Activated gamma-delta T cell treated with anti-CD3 and anti-CD28 coated beads, Interleukin-2, amount 50 U/mL, for 16 hours (primary cell): ENCODE measurements at regions not wholly inside any gene's neighbourhood (a gene's known extent, or its start where the extent isn't known, plus 50 kb on each side); places are given as distances from the start of the nearest gene placed in this dataset.

Experiments used
- DNase-seq: peaks from one replicate; pipeline ENCODE4 v3.0.0-alpha.2; 2020; ENCODE audit warnings: low read depth

DNA sequence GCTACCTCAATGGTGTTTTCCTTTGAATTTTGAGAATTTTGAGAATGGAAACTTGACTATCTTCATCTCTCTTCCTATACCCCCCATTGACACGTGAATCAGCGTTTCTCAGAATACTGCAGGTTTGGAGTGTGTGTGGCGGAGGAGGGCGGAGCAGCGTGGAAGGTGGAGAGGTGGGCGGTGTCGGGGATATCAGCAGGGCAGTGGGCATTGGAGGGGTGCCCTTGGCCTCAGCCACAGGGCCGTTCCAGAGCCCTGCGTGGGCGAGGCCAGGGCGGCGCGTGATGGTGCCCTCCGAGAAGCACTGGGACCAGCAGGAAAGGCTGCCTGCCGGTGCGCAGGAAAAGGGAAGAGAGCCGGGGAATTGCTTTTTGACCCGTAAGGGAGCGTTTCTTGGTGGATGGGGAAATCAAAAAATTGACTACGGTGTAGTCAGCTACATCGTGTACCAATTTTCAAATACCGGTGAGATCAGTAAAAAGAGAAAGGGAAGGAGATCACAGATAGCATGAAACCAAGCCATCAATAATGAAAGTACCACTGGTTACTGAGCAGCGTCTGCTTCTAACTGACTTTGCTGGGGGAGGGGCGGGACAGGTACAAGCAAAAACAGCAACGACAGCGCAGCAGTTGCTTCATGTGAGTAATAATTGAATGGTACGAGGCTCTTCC is 82.7 kb upstream of the DUSP22 start:
- DNase-seq: no peak

- no peak for DNase-seq
These were observed 82.2 kb upstream of the DUSP22 start for GRCh38 chr6:210104-210456.

DNA sequence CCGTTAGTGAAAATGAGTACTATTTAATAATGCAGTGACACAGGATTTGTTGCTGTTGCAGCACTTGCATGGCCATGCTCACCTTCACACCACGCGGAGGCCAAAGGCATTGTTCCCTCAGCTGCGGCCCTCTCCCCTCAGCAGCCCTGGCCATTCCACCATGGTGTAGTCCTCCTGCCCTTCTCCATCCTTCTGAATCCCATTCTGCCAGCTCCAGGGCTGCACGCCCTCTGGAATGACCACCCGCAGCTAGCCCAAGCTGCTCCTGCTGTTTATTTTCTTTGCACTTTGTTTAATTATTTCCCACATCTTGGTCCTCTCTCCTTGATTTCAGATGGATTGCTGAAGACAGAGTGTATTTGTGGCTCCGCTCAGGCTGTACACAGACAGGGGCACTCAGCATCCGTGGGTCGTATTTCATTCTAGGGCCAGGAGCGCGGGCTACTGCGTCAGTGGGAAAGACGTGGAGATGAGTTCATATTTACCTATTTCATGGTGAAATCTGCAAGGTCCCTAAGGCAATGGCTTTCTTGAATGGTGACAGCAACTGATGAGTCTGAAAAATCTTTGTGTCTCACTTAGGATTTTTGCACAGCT is 81.4 kb upstream of the DUSP22 start:
- no peak for DNase-seq

- no peak for DNase-seq
These were observed 80.3 kb upstream of the DUSP22 start for GRCh38 chr6:211871-212497.

DNA sequence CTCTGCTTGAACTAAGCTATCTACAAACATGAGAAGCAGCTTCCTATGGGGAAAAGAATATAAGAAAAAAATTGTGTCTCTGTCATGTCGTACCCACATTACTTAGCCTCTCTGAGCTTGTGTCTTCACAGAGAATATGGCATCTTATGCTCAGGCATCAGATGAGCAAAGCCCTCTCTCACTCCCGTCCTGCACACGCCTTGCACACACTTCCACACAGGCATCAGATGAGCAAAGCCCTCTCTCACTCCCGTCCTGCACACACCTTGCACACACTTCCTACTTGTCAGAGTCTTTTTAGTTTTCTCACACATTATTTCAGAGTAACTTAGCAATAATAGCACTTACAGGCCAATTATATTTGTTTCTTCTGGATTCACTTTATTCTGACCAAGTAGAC is 79.0 kb upstream of the DUSP22 start:
- no peak for DNase-seq

- DNase-seq: no peak
These were observed 77.9 kb upstream of the DUSP22 start for GRCh38 chr6:214428-214827.

GRCh38 chr6:215335-216034 is 76.8 kb upstream of the DUSP22 start:
- DNase-seq: peak; percentile 56

DNA sequence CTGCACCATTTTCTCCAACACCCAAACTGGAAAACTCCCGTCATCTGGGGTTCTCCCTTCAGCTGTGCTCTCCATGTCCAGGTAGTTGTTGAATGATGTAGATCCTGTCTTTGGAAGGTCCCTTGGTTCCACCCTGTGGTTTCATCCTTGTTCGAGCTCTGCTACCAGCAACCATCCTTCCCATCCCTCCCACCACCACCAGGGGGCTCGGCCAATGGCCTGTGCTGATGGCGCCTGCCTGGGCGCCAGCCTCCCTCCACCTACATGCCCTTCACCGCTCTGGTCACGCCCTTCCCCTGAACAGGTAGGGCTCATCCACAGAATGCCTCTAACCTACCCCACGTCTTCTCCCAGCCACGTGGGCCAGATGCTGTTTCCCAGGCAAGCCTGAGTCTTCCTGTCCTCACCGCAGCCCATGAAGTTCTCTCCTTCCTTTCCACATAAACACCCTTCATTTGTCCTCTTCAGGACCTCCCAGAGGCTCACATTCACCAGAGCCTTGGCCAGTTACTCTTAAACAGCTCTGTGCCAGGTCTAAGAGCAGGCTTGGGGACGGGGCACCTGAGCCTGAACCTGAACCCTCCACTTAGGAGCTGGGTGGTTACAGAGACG is 75.1 kb upstream of the DUSP22 start:
- no peak for DNase-seq

DNA sequence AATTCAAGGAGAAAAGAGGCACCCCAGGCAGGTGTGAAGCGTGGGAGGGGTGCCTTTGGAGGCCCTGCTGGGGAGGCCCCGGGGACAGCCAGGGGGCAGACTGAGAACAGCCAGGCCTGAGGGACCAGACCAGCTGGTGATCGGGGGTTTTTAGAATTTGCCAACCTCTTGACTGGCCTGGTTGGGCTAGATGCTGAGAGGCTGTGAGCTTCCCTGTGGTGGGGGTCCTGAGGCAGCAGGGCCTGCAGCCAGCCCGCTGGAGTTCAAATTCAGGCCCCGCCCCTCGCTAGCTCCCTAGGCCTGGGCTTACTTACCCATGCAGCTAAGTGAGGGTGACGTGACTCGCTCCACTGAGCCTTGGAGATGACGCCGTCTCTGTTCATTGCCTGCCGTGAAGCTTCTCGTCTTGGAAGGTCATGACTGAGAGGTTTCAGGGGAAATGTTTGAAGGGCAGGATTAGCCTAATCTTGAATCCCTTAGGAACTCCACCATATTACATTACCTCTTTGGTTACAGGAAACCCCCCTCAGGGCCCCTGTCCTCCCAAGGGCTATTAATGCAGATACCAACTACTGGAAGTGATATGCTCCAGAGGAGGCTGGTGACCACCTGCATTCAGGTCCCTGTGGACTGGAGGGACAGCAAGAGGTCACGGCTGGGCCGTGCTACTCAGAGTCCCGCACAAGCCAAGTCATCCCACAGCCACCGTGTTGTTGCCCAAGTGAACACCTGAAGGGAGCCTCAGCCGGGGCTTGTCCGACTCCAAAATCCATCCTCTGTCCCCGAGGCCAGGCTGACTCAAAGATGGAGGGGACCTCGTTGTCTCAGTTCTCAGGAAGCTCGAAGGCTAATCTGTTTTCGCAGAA is 73.9 kb upstream of the DUSP22 start:
- DNase-seq: no peak

DNA sequence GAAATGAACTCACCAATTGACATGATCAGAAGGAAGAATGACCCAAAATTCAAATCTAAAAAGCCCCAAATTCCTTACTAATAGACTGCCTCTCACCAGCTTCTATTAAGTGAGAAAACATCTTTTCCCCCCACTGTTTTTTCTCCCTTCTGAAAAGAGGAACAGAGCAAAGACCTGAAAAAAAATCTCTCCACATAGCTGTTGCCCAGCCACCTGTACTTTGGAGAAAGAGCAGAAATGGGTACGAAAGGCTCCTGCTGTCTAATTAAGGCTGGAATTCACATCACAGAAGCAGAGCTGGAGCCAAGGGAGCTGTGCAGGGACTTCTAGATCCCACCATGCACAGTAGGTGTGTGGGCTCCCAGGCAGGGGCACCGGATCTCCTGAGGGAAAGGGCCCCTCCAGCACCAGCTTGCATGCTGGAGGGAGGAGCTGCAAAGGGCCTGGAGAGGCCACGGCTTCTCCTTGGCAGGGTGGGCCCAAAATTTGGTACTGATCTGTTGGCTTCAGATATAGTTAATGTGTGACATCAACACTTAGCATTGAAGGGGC is 73.2 kb upstream of the DUSP22 start:
- no peak for DNase-seq

DNA sequence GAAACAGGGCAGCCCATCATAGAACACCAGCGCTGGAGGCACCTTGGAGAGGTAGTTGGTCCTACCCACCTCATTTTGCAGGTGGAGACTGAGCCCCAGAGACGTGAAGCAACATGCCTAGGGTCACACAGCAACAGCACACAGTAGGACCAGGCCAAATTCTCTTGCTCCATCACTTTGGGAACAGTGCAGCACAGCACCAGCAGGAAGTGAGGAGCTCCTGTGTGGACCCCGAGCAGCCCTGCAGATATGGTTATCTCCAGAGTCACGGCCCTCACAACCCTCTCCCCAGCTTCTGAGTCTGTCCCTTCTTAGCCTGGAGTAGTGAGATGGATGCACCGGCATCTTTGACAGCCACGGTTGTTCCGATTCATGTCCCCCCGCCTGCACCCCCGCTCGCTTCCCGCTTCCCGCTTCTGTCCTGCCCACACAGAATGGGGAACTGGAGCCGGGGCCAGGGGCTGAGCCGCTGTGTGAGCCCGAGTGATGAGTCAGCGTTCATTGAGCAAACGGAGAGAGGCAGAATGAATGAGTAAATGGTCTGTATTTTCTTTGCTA is 72.6 kb upstream of the DUSP22 start:
- DNase-seq: no peak

- DNase-seq: no peak
These were observed 72.0 kb upstream of the DUSP22 start for GRCh38 chr6:220312-220711.

DNA sequence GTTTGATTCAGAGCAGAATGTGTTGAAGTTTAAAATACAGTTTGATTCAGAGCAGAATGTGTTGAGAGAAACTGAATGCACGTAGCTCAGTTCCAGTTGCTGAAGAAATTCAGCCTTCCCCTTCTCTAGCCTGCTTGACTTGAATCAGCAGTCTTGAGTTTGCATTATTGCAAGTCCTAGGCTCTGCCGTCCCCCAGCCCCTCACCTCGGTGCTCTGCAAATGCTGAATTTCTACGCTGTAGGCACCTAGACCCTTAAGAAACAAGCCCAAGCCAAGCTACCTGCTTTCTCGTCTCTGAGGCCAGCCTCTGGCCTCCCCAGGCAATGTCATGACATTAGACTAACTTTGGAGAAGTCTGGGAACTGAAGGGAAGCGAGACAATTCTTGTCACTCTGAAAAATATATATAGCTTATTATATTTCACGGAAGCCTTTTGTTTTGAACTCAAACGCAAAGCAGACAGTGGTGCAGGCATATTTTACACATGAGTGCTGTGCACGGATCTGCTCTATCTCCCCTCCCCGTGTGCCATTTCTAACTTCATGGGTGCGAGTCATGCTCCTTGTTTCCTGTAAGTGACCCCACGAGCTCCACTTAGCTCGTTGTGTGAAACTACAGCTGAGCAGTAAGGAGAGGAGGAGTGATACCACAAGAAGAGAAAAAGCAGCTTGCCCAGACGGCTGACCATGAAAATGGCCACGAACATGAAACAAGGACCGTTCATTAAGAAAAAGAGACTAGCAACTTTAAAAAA is 71.4 kb upstream of the DUSP22 start:
- no peak for DNase-seq

DNA sequence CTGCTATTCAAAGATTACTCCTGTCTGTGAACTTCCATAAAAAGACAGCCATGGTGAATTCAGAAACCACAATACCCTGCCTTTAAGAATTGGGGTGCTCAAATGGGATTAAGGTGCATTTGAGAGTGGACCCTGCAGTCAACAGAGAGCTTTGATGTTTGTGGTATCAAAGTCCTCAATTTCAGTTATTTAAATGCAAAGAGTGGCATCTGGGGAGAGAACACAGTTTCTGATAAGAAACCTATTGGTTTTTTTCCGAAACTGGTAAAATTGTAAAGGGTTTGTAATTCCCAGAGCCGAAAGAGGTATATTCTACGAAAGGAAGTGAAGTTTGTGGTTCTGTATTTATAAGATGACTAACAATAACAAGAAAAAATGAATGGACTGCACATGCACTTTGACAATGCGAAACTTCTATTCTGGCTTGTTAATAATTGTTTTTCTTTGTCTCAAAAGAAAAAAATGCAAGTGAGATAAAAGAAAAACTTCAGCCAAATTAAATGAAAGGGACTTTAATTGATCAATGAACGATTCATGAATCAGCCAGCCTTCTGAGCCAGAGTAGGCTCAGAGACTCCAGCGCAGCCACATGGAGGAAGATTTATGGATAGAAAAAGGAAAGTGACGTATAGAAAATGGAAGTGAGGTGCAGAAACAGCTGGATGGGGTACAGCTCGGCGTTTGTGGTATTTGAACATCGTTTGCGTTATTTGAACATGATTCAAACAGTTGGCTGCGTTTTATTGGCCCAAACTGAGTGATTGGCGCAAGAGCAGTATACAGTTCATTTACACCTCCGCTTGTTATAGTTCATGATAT is 70.5 kb upstream of the DUSP22 start:
- DNase-seq: no peak

GRCh38 chr6:222468-222867 is 69.8 kb upstream of the DUSP22 start:
- no peak for DNase-seq

DNA sequence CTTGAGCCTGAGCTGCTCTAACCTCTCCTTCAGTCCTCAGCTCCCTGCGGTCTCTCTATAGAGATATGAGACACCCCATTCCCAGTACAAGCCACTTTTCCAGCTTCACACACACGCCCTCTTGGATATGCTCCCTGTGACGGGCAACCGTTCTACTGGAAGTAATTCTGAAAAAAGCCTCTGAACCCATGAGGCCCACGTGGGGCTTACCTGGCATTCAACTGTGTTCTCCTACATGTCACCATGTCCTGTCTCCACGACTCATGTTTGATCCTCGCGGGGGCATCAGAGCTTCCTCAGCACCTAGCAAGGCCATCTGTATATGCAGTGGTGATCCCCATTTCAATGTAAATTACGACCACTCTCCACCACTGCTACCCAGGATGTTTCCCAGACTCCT is 69.2 kb upstream of the DUSP22 start:
- no peak for DNase-seq

GRCh38 chr6:223763-224162 is 68.5 kb upstream of the DUSP22 start:
- DNase-seq: no peak

DNA sequence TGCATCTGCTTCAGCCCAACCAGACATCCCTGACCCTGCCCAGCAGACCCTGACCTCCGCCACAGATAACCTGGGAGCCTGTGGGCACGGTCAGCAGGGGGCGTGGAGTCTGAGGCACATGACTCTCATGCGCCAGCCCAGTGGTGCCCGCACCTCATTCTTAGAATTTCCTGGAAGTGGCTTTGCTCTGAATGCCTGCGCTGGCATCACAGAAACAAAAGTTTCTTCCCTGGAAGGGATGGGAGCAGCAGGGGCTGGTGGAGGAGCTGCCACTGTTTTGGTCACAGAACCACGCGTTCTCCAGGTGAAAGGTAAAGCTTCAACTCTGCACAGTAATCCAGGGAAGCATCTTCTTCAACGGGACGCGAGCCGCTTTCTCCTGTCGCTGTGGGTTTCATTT is 67.9 kb upstream of the DUSP22 start:
- no peak for DNase-seq

DNA sequence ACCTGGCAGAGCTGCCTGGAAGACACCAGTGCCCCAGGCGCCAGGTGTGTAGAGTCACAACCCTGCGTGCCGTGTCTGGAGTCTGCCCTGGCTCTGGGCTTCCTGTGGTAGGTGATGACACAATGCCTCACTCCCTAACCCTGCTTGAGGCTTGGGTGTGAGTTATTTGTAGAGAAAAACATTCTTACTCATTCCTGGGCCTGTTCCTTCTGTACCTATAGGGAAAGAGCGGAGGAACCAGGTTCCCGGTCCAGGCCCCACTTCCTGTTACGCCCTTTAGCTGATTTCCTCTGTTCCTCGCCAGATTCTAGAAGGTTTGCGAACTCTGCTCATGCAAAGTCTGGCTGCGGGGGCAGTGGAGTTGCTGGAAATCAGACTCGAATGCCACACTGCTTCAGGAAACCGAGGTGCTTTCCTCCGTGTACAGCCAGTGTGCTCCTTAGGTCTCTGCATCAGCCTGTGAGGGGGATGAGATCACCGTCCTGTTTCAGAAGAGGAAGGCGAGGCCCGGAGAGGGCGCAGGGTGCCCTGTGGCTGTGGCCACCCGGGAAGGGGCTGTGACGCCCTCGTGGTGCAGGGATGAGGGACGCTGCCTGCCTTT is 67.1 kb upstream of the DUSP22 start:
- DNase-seq: peak; percentile 54
